OCI-LY7 (cell line): ENCODE measurements at regions not wholly inside any gene's neighbourhood (a gene's known extent, or its start where the extent isn't known, plus 50 kb on each side); places are given as distances from the start of the nearest gene placed in this dataset.

Source experiments
- BruUV-seq: library from RNA; stranded (reverse); fragments of 400-500 nt; replicated peaks from 2 replicates; lab custom pipeline; 2021; lab: Mats Ljungman, UMichigan
- CTCF ChIA-PET: fragments of 300-600 bp; sonication (Branson Sonifier 250); formaldehyde crosslinking; loops from one replicate; lab custom pipeline; 2022; ENCODE audit warnings: antibody characterized with exemption; ENCODE audit not compliant: unreplicated experiment; lab: Charles Lee
- POLR2A ChIA-PET: fragments of 300-600 bp; sonication (Branson Sonifier 250); formaldehyde crosslinking; loops from one replicate; lab custom pipeline; 2022; ENCODE audit warnings: antibody characterized with exemption; lab: Charles Lee
- DNase-seq: peaks from one replicate; pipeline ENCODE4 v3.0.0-alpha.2; 2015; ENCODE audit warnings: low spot score
- H2AFZ ChIP-seq: fragments of 200-600 bp; sonication (generic), shearing (Covaris generic); 2 replicates; pipeline ENCODE4 v1.6.1; 2014; ENCODE audit warnings: mild to moderate bottlenecking, antibody characterized with exemption, low read length, moderate library complexity
- H3K27ac ChIP-seq: fragments of 200-600 bp; sonication (generic); 2 replicates; pipeline ENCODE4 v1.5.1; 2014; ENCODE audit warnings: mixed run types, low read depth, mild to moderate bottlenecking, moderate library complexity, low read length, inconsistent platforms; ENCODE audit not compliant: poor library complexity, severe bottlenecking
- H3K36me3 ChIP-seq: fragments of 200-600 bp; sonication (generic); 2 replicates; pipeline ENCODE4 v1.6.1; 2014; ENCODE audit warnings: mild to moderate bottlenecking, antibody characterized with exemption, low read length, moderate library complexity, mixed read lengths; ENCODE audit not compliant: insufficient read depth
- H3K4me1 ChIP-seq: fragments of 200-600 bp; sonication (generic); 2 replicates; pipeline ENCODE4 v1.5.1; 2014; ENCODE audit warnings: mild to moderate bottlenecking, low read length; ENCODE audit not compliant: insufficient read depth, poor library complexity, severe bottlenecking
- H3K4me2 ChIP-seq: fragments of 200-600 bp; sonication (generic); 2 replicates; pipeline ENCODE4 v1.6.1; 2014; ENCODE audit warnings: mild to moderate bottlenecking, low read length
- H3K4me3 ChIP-seq: fragments of 200-600 bp; sonication (generic); 2 replicates; pipeline ENCODE4 v1.5.1; 2014; ENCODE audit warnings: mild to moderate bottlenecking, low read depth, low read length; ENCODE audit not compliant: poor library complexity, severe bottlenecking
- H3K79me2 ChIP-seq: fragments of 200-600 bp; sonication (generic); 2 replicates; pipeline ENCODE4 v1.6.1; 2016; ENCODE audit warnings: low read depth, mild to moderate bottlenecking, low read length, moderate library complexity, mixed read lengths; ENCODE audit not compliant: insufficient read depth
- H3K9me2 ChIP-seq: fragments of 200-600 bp; sonication (generic); 2 replicates; pipeline ENCODE4 v1.6.1; 2016; ENCODE audit warnings: mild to moderate bottlenecking, low read length, mixed read lengths; ENCODE audit not compliant: insufficient read depth
- H3K9me3 ChIP-seq: fragments of 200-600 bp; sonication (generic); 2 replicates; pipeline ENCODE4 v1.6.1; 2014; ENCODE audit warnings: mild to moderate bottlenecking, mixed run types, low read length, mixed read lengths
- H4K20me1 ChIP-seq: fragments of 200-600 bp; sonication (generic); 2 replicates; pipeline ENCODE4 v1.6.1; 2014; ENCODE audit warnings: mild to moderate bottlenecking, antibody characterized with exemption, low read length, moderate library complexity, mixed read lengths; ENCODE audit not compliant: insufficient read depth
- EZH2phosphoT487 ChIP-seq: fragments of 200-600 bp; sonication (generic); IDR thresholded peaks from 2 replicates; pipeline ENCODE4 v1.6.1; 2018; ENCODE audit warnings: low read depth, borderline replicate concordance, mild to moderate bottlenecking, mixed run types, antibody characterized with exemption, low read length, moderate library complexity, mixed read lengths
- intact Hi-C: fragments of 100-400 bp; cut with micrococcal nuclease; formaldehyde crosslinking; loops from one replicate; pipeline ENCODE4 v1.10.0; 2022; ENCODE audit not compliant: unreplicated experiment
- TF ChIP-seq, protein P1 (sequence below): fragments of 200-600 bp; sonication (generic); conservative IDR thresholded peaks from 2 replicates; pipeline ENCODE4 v1.5.1; 2014; ENCODE audit warnings: mild to moderate bottlenecking, antibody characterized with exemption, low read length, moderate library complexity, mixed read lengths

DNA sequence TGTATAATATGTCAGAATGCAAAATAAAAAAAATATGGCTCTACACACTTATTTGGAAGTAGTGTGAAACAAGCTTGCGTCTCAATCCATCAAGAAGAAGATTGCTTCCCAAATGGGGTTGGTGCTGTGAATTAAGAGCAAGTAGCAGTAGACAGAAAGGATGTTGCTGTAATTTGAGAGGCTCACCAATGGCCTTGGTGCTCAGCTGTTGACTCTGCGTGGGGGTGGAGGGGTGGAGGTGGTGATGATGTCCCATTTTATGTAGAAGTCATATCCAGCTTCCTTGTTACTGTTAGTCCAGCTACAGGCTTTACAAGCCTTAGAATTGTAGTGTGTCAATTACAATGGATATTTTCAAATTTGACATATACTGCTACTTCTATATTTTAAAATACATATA, 223.4 kb upstream of the RND3 start:
- CTCF ChIA-PET, result no interaction called here
- Histone ChIP-seq H2AFZ (no peak overlapping the region), H3K4me2 (no peak overlapping the region), H4K20me1 (no peaks in the 10 kb centered on the region), H3K4me3 (no peak overlapping the region), H3K36me3 (no peaks in the 10 kb centered on the region), H3K4me1 (no peaks in the 10 kb centered on the region), H3K9me3 (no peaks in the 10 kb centered on the region), H3K9me2 (no peaks in the 10 kb centered on the region), H3K27ac (no peak overlapping the region), H3K79me2 (no peaks in the 10 kb centered on the region)
- POLR2A ChIA-PET, result no interaction called here
- DNase-seq, result no peak
- intact Hi-C loops, result no loop called here
- BruUV-seq, result no TSS peak
- no peak for TF ChIP-seq EZH2phosphoT487

DNA sequence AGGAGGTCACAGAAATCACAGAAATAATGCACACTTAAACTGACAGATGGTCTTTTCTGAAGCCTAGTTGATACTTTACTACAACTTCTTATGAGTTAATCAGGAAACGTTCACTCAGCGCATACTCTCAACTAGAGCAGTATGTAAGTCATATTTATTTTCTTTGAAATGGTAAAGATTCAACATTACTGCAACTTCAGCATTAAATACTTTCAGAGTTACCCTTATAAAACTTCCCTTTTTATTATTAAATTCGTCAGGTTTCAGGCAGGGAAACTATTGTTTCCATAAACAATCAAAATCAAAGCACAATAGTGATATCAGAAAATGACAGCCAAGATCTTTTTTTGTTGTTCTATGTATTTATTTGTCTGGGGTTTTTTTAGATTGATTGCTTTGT, 222.6 kb upstream of the RND3 start:
- H3K9me2 ChIP-seq, result no peaks in the 10 kb centered on the region
- no peak overlapping the region for H2AFZ ChIP-seq
- H3K4me2 ChIP-seq, result no peak overlapping the region
- no peak for DNase-seq
- ChIA-PET POLR2A (no interaction called here), CTCF (no interaction called here)
- no peaks in the 10 kb centered on the region for H3K36me3 ChIP-seq
- H3K4me3 ChIP-seq, result no peak overlapping the region
- H4K20me1 ChIP-seq, result no peaks in the 10 kb centered on the region
- no TSS peak for BruUV-seq
- no peak overlapping the region for H3K27ac ChIP-seq
- intact Hi-C loops, result no loop called here
- H3K79me2 ChIP-seq, result no peaks in the 10 kb centered on the region
- H3K4me1 ChIP-seq, result no peaks in the 10 kb centered on the region
- TF ChIP-seq, protein P1, sequence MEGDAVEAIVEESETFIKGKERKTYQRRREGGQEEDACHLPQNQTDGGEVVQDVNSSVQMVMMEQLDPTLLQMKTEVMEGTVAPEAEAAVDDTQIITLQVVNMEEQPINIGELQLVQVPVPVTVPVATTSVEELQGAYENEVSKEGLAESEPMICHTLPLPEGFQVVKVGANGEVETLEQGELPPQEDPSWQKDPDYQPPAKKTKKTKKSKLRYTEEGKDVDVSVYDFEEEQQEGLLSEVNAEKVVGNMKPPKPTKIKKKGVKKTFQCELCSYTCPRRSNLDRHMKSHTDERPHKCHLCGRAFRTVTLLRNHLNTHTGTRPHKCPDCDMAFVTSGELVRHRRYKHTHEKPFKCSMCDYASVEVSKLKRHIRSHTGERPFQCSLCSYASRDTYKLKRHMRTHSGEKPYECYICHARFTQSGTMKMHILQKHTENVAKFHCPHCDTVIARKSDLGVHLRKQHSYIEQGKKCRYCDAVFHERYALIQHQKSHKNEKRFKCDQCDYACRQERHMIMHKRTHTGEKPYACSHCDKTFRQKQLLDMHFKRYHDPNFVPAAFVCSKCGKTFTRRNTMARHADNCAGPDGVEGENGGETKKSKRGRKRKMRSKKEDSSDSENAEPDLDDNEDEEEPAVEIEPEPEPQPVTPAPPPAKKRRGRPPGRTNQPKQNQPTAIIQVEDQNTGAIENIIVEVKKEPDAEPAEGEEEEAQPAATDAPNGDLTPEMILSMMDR, result no peak
- TF ChIP-seq EZH2phosphoT487, result no peak
- H3K9me3 ChIP-seq, result no peaks in the 10 kb centered on the region

DNA sequence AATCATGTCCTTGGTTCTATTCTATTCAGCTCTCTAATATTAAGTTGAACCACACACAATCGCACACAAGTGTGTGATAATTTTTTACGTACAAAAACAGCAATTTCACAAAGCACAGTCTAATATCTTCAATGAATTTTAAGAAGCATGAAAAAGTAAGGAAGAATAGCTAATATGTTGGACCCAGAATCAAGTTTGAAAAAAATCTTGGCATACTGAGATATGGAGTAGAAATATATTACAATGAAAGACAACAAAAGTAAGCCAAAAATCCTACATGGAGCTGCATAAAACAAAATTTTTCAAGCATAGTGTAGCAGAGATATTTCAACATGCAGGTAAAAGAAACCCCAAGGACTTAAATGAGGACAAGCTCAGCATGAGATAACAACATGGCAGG, 219.1 kb upstream of the RND3 start:
- CTCF ChIA-PET, result no interaction called here
- Histone ChIP-seq H2AFZ (no peak overlapping the region), H3K27ac (no peak overlapping the region), H3K9me2 (no peaks in the 10 kb centered on the region), H3K9me3 (no peaks in the 10 kb centered on the region), H3K79me2 (no peaks in the 10 kb centered on the region), H3K4me2 (no peak overlapping the region), H3K4me1 (no peaks in the 10 kb centered on the region), H3K36me3 (no peaks in the 10 kb centered on the region), H3K4me3 (no peak overlapping the region), H4K20me1 (no peaks in the 10 kb centered on the region)
- no peak for TF ChIP-seq EZH2phosphoT487
- TF ChIP-seq, protein P1, result no peak
- POLR2A ChIA-PET, result interaction anchor here (0.9 kb wide), 1 partner anchor 30 kb away, joined by 5 read pairs; no protein-coding TSS in a partner anchor
- BruUV-seq, result no TSS peak
- no peak for DNase-seq
- intact Hi-C loops, result no loop called here
